GM21576 (cell line): ENCODE measurements at regions not wholly inside any gene's neighbourhood (a gene's known extent, or its start where the extent isn't known, plus 50 kb on each side); places are given as distances from the start of the nearest gene placed in this dataset.
"Not testable (repeated sequence)": the region's sequence is repeated elsewhere in the genome, so short reads cannot be mapped to it uniquely, and the experiment has no call there.

Experiments used
- ATAC-seq: cut with Tn5 transposase; IDR thresholded peaks from one replicate; pipeline ENCODE4 v1.9.1; 2021; ENCODE audit warnings: mild to moderate bottlenecking, moderate library complexity; ENCODE audit not compliant: unreplicated experiment

DNA sequence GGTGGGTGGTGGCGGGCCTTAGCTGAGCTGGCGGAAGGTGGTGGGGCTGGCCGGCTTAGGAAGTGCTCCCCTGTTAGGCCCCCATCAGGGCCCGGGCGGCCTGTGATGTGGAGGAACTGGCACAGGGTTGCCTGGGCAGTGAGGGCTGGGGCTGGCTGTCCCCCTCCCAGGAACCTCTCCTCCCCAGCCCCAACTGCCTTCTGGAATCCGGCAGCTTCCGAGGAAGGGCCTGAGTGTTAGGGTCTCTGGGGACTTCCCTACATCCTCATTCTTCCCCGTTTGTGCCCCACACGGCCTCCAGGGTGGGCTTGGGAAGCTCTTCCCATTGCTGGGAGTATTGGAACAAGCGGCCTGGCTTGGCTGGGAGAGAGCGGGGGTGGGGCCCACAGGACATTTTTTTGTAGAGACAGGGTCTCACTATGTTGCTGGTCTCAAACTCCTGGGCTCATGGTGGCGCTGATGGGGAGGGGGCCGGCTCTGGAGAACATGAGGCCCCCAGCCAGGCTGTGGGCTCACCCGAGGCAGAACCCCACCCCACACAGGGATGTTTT, 89.9 kb upstream of the CIBAR2 start:
- ATAC-seq = no peak

- ATAC-seq = no peak
Measured at GRCh38 chr16:85202631-85203461, 90.6 kb upstream of the CIBAR2 start.

GRCh38 chr16:85203462-85203813, 91.2 kb upstream of the CIBAR2 start:
- no peak for ATAC-seq

GRCh38 chr16:85204242-85205010, 92.2 kb upstream of the CIBAR2 start:
- ATAC-seq = no peak

DNA sequence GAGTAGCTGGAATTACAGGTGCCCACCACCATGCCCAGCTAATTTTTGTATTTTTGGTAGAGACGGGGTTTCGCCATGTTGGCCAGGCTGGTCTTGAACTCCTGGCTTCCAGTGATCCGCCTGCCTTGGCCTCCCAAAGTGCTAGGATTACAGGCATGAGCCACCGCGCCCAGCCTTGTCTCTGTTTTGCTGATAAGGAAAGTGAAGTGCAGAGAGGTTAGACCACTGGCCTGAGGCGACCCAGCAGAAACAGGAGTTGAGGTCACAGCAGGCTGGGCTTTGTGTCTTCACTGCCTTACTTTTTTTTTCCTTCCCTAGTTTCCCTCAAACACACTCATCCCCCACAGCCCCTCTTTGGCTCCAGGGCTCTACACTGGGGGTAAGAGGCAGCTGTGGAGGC, 93.0 kb upstream of the CIBAR2 start:
- not testable (repeated sequence) for ATAC-seq

DNA sequence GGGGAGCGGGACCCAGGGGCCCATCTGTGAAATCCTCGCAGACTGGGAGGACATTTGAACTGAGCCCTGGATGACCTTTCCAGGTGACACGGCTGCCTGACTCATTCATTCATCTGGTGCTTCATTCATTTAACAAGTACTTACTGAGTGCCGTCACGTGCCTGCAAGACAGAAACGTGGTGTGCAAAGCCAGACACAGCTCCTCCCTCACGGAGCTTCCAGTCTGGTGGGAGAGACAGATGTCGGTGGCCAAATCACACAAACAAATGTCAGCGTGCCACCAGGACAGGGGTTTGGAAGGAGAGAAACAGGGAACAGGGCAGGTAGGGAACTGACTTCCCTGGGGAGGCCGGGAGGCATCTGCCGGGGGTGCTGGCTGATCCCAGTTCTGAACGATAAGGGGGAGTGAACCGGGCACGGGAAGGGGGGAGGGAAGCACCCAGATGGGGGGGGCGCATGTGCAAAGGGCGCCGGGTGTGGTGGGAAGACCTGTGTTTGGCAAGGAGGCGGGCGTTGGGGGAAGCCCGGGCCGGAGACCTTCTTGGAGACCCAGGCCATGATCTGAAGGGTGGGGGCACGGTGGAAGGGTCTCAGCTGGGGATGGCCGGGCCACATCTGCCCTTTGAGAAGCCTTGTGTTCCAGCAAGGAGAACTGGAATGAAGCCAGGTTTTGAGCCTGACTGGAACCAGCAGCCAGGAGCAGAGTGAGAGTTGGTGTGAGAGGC, 93.6 kb upstream of the CIBAR2 start:
- no peak for ATAC-seq

DNA sequence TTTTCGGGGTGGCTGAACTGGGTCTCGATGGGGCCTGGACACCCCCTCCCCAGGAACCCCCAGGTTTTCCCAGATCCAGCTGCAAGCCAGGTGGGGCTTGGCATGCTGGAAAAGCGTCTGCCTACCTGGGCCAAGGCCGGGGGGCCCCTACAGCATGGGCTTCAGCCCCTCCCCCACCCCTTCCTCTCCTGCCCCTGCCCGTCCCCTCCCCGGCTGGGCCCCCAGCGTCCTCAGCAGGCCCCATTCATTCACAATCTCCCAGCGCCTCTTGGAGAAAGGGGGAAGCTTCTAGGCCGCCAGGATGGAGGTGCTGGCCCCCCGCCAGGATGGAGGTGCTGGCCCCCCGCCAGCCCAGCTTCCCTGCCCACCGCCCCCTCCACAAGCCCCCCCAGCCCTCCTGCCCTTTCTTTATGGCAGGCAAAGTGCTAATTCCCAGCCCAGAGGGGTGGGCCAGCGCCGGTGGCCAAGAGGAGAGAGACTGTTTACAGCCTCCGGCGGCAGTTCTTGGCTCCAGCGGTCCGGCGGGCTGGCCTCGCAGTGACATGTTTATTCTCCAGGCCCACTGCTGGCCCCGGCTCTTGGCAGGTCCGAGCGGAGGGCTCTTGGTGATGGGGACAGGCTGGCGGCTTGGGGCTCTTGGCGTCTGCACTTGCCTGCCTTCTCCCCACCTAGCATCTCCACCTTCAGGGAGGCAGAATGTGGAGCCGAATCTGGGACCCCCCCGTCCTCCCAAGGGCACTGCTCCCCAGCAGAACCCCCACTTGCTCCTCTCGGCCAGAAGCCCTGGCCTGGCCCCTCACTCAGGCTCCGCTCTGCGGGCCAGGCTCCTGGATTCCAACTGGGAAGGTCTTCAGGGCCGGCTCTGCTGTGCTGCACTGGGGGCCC, 94.4 kb upstream of the CIBAR2 start:
- ATAC-seq = no peak

DNA sequence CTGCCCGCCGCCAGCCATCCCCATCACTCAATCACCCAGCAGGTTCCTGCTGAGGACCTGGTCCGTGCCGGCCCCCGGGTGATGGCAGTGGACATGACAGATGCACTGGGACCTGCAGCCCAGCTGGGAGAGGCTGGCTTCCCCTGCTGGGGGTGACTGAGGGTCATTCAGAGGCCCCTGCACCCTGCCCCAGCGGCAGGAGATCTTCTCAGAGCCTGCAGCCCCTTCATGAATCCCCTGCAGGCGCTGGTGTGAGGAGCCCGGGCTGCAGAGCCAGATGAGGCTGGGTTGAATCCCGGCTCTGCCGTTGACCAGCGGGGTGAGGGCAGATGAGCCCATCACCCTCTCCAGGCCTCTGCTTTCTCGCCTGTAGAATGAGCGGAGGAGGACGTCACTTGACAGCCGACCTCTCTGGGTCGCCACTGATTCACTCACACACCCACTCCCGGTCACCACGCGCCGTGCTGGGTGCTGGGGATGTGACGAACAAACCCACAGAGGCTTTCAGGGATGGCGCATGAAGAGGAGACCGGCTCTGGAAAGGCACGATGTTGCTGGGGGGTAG, 95.2 kb upstream of the CIBAR2 start:
- no peak for ATAC-seq

- no peak for ATAC-seq
Measured at GRCh38 chr16:85208181-85208580, 95.9 kb upstream of the CIBAR2 start.

DNA sequence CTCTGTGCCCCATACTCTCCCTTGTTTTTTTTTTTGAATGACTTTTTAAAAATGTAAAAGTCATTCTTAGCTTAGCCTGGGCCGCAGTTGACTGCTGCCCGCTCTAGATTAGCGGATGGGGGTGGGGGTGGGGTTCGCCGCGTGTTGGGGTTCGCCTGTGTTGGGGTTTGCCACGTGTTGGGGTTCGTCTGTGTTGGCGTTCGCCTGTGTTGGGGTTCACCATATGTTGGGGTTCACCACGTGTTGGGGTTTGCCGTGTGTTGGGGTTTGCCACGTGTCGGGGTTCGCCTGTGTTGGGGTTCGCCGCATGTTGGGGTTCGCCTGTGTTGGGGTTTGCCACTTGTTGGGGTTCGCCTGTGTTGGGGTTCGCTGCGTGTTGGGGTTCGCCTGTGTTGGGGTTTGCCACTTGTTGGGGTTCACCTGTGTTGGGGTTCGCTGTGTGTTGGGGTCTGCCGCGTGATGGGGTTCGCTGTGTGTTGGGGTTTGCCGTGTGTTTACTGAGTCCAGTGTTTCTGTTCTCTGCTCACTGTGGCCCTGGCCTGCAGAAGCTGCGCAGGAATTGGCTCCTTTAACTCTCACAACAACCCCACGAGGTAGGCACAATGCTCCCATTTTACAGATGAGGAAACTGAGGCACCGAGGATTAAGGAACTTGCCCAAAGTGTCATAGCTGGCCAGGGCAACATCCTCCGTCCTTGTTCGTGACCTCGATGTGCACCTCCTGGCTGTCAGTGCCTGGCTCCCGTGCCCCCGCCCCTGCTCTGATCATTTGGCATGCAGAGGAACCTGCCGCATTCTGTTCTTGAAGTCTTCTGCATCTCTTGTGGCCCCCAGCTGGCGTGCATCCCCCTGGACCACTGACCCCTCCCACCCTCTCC, 96.6 kb upstream of the CIBAR2 start:
- ATAC-seq = no peak

GRCh38 chr16:85209526-85210121, 97.4 kb upstream of the CIBAR2 start:
- no peak for ATAC-seq

- ATAC-seq = no peak
Measured at GRCh38 chr16:85210423-85211169, 98.3 kb upstream of the CIBAR2 start.

DNA sequence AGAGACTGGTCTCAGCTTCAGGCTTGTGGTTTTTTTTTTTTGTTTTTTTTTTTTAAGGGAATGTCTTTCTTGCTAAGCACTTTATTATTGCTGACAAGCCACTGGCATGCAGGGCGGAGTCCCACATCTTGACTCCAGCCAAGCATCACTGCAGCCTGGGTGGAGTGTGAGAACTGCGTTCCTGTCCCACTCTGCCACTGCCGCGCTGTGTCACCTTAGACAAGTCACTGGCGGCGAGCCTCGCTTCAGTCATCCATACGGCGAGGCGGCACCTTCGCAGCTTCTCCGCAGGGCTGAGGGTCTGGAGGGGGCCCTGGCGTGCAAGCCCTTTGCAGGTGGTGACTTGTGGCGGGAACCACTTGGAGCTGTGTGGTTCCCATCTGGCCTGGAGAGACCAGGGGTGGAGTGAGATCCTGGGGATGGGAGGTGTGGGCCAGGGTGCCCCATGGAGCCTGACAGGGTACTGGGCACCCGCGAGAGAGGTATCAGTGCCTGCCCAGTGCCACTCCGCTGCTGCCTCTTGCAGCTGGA, 99.1 kb upstream of the CIBAR2 start:
- no peak for ATAC-seq

- ATAC-seq = no peak
Measured at GRCh38 chr16:85213926-85214675, 101.8 kb upstream of the CIBAR2 start.

- no peak for ATAC-seq
Measured at GRCh38 chr16:85215478-85216118, 103.3 kb upstream of the CIBAR2 start.

DNA sequence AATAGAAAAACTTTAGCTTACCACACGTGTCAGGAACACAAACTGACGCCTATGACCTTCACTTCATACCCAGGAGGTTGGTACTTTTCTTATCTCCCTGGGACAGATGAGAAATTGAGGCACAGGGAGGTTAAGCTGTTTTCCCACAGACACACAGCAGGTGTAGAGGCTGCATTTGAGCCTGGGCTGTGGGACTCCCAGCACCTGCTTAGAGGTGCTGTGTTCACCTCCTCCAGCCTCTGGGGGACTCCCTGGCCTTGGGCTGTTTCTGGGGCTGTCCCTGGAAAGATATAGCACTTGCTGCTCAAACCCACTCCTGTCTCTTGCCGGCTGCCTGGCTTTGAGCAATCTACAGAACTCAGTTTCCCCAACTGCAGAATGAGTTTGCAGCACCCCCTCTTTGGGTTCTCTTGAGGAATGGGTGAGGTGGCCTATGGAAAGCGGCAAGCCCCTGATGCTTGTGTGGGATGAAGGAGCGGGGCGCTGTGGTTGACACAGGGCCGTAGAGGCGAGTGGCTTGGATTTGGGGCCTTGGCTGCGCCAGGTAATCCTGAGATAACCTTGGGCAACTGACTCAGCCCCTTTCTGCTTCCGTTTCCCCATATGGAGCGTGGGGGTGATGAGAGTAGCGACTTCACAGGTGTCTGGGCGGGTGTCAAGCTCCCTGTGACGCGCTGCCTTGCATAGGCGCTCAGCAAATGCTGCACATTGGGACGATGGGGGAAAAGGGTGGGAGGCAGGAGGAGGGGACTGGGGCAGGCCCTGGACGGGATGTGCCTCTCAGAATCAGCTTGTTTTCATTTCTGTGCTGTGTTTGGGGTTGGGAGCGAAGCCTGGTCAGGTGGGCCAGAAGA, 104.5 kb upstream of the CIBAR2 start:
- no peak for ATAC-seq
